AG10803 (cell line): ENCODE measurements at regions not wholly inside any gene's neighbourhood (a gene's known extent, or its start where the extent isn't known, plus 50 kb on each side); places are given as distances from the start of the nearest gene placed in this dataset.

Experiments
- DNase-seq: peaks from one replicate; pipeline ENCODE4 v3.0.0; 2010; ENCODE audit warnings: low read depth
- H3K4me3 ChIP-seq: 2 replicates; pipeline ENCODE4 v1.5.1; 2011; ENCODE audit warnings: mild to moderate bottlenecking, low read length, control low read depth
- CTCF ChIP-seq: conservative IDR thresholded peaks from 2 replicates; pipeline ENCODE4 v1.5.1; 2011; ENCODE audit warnings: mild to moderate bottlenecking, low read length, control low read depth, inconsistent platforms

DNA sequence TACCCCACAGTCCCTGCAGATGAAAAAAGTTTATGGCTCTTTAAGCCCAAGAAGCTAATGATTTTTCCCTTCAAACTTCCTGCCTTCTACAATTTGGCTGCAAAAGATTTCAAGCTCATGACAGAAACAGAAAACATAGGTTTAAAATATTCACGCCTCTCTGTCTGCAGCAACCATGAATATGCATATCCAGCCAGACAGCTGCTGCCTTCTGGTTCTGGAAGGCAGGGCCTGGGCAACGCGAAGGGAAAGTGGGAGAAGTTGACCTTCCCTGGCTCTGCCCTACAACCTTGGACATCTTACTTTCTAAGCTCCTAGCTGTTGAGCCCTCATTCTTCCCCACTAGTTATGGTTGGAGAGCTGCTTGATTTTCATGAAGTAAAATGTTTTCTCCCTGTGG is 64.8 kb upstream of the CLINT1 start:
- no peak overlapping the region for H3K4me3 ChIP-seq
- TF ChIP-seq CTCF, result no peak
- no peak for DNase-seq

DNA sequence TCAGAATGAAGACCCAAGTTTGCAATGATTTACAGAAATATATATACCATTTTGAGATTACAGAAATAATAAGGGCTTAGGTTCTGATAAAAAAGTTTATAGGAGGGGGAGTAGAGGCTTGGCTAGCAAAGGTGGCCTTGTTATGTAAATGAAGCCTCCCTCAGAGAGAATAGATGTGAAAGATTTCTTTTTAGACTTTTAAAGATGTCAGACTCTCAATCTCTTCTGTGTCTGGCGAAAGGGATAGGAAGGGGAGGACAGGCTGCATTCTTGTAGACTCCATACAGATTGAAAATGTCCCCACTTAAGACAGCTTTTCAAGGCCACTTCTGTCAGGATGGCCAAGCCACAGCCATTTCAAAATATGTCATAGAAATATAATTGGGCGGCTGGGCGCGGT is 63.1 kb upstream of the CLINT1 start:
- H3K4me3 ChIP-seq, result no peak overlapping the region
- TF ChIP-seq CTCF, result no peak
- DNase-seq, result no peak

DNA sequence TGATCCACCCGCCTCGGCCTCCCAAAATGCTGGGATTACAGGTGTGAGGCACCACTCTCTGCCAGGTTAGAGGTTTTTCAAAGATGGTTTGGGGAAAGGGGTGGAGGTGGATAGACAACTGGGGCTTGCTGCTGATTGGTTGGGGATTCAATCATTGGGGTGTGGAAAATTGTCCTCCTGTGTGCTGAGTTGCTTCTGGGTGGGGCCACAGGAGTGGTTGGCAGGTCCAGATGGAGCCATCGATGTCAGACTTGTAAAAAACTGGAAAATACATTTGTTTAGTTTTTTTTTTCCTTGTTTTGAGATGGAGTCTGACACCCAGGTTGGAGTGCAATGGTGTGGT is 61.9 kb upstream of the CLINT1 start:
- no peak for TF ChIP-seq CTCF
- no peak for DNase-seq
- H3K4me3 ChIP-seq, result no peak overlapping the region

DNA sequence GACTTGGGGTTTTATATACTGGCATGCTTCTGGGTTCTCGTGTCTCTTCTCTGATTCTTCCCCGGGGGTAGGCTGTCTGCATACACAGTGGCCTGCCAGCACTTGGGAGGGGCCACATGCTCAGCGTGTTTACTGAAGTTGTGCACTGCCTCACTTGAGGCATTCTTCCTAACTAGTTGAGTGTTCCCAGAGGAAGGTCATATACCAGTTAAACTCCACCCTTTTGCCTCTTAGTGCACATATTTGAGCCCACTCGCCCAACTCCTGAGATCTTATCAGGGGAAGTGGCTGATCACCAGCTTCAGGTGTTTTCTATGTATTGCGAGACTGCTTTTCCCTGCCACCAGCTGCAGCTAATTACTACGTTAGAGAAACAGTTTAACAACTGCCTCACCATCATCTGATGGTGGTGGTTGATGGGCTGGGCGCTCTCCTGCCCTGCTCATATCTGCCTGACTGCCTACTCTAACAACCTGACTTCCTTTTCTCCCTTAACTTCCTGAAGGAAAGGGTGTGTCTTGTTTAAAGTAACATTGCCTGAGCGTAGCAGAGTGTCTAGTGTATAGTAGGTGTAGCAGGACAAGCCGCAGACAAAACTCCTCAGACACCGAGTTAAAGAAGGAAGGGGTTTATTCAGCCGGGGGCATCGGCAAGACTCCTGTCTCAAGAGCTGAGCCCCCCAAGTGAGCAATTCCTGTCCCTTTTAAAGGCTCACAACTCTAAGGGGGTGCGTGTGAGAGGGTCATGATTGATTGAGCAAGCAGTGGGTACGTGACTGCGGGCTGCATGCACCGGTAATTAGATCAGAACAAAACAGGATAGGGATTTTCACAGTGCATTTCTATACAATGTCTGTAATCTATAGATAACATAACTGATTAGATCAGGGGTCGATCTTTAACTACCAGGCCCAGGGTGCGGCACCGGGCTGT is 60.1 kb upstream of the CLINT1 start:
- peak; percentile 18 for DNase-seq

GRCh38 chr5:157917899-157918809 is 59.2 kb upstream of the CLINT1 start:
- no peak overlapping the region for H3K4me3 ChIP-seq
- DNase-seq, result peak; percentile 91
- TF ChIP-seq CTCF, result peak; percentile 70

More for the DNA sequence above, 60.1 kb upstream of the CLINT1 start:
- no peak for TF ChIP-seq CTCF
- no peak overlapping the region for H3K4me3 ChIP-seq

DNA sequence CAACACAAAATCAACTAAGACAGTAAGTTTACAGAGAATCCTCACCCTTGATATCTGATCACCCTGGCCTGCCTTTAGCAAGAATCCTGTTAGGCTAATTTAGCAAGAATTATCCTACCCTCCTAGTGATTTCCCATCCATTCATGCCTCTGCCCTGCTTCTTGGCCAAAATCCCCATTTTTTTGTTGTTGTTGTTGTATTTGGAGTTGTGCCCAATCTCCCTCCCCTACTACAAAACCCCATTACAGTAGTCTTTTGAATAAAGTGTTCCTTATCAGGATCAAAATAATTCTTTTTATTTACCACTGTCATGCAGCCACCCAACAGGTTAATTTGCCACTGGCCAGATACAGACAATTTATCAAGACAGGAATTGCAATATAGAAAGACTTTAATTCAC is 58.5 kb upstream of the CLINT1 start:
- no peak for DNase-seq

More for the DNA sequence above, 58.5 kb upstream of the CLINT1 start:
- no peak for TF ChIP-seq CTCF
- no peak overlapping the region for H3K4me3 ChIP-seq
